OCI-LY7 (cell line): ENCODE measurements at regions not wholly inside any gene's neighbourhood (a gene's known extent, or its start where the extent isn't known, plus 50 kb on each side); places are given as distances from the start of the nearest gene placed in this dataset.

Experiments used
- BruUV-seq: library from RNA; stranded (reverse); fragments of 400-500 nt; replicated peaks from 2 replicates; lab custom pipeline; 2021; lab: Mats Ljungman, UMichigan
- CTCF ChIA-PET: fragments of 300-600 bp; sonication (Branson Sonifier 250); formaldehyde crosslinking; loops from one replicate; lab custom pipeline; 2022; ENCODE audit warnings: antibody characterized with exemption; ENCODE audit not compliant: unreplicated experiment; lab: Charles Lee
- POLR2A ChIA-PET: fragments of 300-600 bp; sonication (Branson Sonifier 250); formaldehyde crosslinking; loops from one replicate; lab custom pipeline; 2022; ENCODE audit warnings: antibody characterized with exemption; lab: Charles Lee
- DNase-seq: peaks from one replicate; pipeline ENCODE4 v3.0.0-alpha.2; 2015; ENCODE audit warnings: low spot score
- H2AFZ ChIP-seq: fragments of 200-600 bp; sonication (generic), shearing (Covaris generic); 2 replicates; pipeline ENCODE4 v1.6.1; 2014; ENCODE audit warnings: mild to moderate bottlenecking, antibody characterized with exemption, low read length, moderate library complexity
- H3K27ac ChIP-seq: fragments of 200-600 bp; sonication (generic); 2 replicates; pipeline ENCODE4 v1.5.1; 2014; ENCODE audit warnings: mixed run types, low read depth, mild to moderate bottlenecking, moderate library complexity, low read length, inconsistent platforms; ENCODE audit not compliant: poor library complexity, severe bottlenecking
- H3K36me3 ChIP-seq: fragments of 200-600 bp; sonication (generic); 2 replicates; pipeline ENCODE4 v1.6.1; 2014; ENCODE audit warnings: mild to moderate bottlenecking, antibody characterized with exemption, low read length, moderate library complexity, mixed read lengths; ENCODE audit not compliant: insufficient read depth
- H3K4me1 ChIP-seq: fragments of 200-600 bp; sonication (generic); 2 replicates; pipeline ENCODE4 v1.5.1; 2014; ENCODE audit warnings: mild to moderate bottlenecking, low read length; ENCODE audit not compliant: insufficient read depth, poor library complexity, severe bottlenecking
- H3K4me2 ChIP-seq: fragments of 200-600 bp; sonication (generic); 2 replicates; pipeline ENCODE4 v1.6.1; 2014; ENCODE audit warnings: mild to moderate bottlenecking, low read length
- H3K4me3 ChIP-seq: fragments of 200-600 bp; sonication (generic); 2 replicates; pipeline ENCODE4 v1.5.1; 2014; ENCODE audit warnings: mild to moderate bottlenecking, low read depth, low read length; ENCODE audit not compliant: poor library complexity, severe bottlenecking
- H3K79me2 ChIP-seq: fragments of 200-600 bp; sonication (generic); 2 replicates; pipeline ENCODE4 v1.6.1; 2016; ENCODE audit warnings: low read depth, mild to moderate bottlenecking, low read length, moderate library complexity, mixed read lengths; ENCODE audit not compliant: insufficient read depth
- H3K9me2 ChIP-seq: fragments of 200-600 bp; sonication (generic); 2 replicates; pipeline ENCODE4 v1.6.1; 2016; ENCODE audit warnings: mild to moderate bottlenecking, low read length, mixed read lengths; ENCODE audit not compliant: insufficient read depth
- H3K9me3 ChIP-seq: fragments of 200-600 bp; sonication (generic); 2 replicates; pipeline ENCODE4 v1.6.1; 2014; ENCODE audit warnings: mild to moderate bottlenecking, mixed run types, low read length, mixed read lengths
- H4K20me1 ChIP-seq: fragments of 200-600 bp; sonication (generic); 2 replicates; pipeline ENCODE4 v1.6.1; 2014; ENCODE audit warnings: mild to moderate bottlenecking, antibody characterized with exemption, low read length, moderate library complexity, mixed read lengths; ENCODE audit not compliant: insufficient read depth
- CTCF ChIP-seq: fragments of 200-600 bp; sonication (generic); conservative IDR thresholded peaks from 2 replicates; pipeline ENCODE4 v1.5.1; 2014; ENCODE audit warnings: mild to moderate bottlenecking, antibody characterized with exemption, low read length, moderate library complexity, mixed read lengths
- EZH2phosphoT487 ChIP-seq: fragments of 200-600 bp; sonication (generic); IDR thresholded peaks from 2 replicates; pipeline ENCODE4 v1.6.1; 2018; ENCODE audit warnings: low read depth, borderline replicate concordance, mild to moderate bottlenecking, mixed run types, antibody characterized with exemption, low read length, moderate library complexity, mixed read lengths
- intact Hi-C: fragments of 100-400 bp; cut with micrococcal nuclease; formaldehyde crosslinking; loops from one replicate; pipeline ENCODE4 v1.10.0; 2022; ENCODE audit not compliant: unreplicated experiment

GRCh38 chr6:66068033-66068432, 361.0 kb upstream of the EYS start:
- intact Hi-C loops: no loop called here
- no peak for TF ChIP-seq CTCF
- TF ChIP-seq EZH2phosphoT487: no peak
- H3K9me3 ChIP-seq: no peaks in the 10 kb centered on the region
- H3K27ac ChIP-seq: no peak overlapping the region
- H3K4me1 ChIP-seq: no peaks in the 10 kb centered on the region
- H3K79me2 ChIP-seq: no peaks in the 10 kb centered on the region
- no peak for DNase-seq
- ChIA-PET POLR2A (interaction anchor here (0.6 kb wide), 1 partner anchor 1755 kb away, joined by 3 read pairs; no protein-coding TSS in a partner anchor), CTCF (no interaction called here)
- no peak overlapping the region for H2AFZ ChIP-seq
- no TSS peak for BruUV-seq
- no peak overlapping the region for H3K4me3 ChIP-seq
- no peak overlapping the region for H3K4me2 ChIP-seq
- no peaks in the 10 kb centered on the region for H3K9me2 ChIP-seq
- no peaks in the 10 kb centered on the region for H3K36me3 ChIP-seq
- no peaks in the 10 kb centered on the region for H4K20me1 ChIP-seq

GRCh38 chr6:66065313-66065712, 358.3 kb upstream of the EYS start:
- Histone ChIP-seq H2AFZ (no peak overlapping the region), H3K9me3 (no peaks in the 10 kb centered on the region), H4K20me1 (no peaks in the 10 kb centered on the region), H3K36me3 (no peaks in the 10 kb centered on the region), H3K27ac (no peak overlapping the region), H3K79me2 (no peaks in the 10 kb centered on the region), H3K4me1 (no peaks in the 10 kb centered on the region), H3K4me2 (no peak overlapping the region), H3K9me2 (no peaks in the 10 kb centered on the region), H3K4me3 (no peak overlapping the region)
- intact Hi-C loops: no loop called here
- TF ChIP-seq EZH2phosphoT487 (no peak), CTCF (no peak)
- DNase-seq: no peak
- CTCF ChIA-PET: no interaction called here
- POLR2A ChIA-PET: no interaction called here
- BruUV-seq: no TSS peak

- H3K4me1 ChIP-seq: no peaks in the 10 kb centered on the region
- no peaks in the 10 kb centered on the region for H4K20me1 ChIP-seq
- H2AFZ ChIP-seq: no peak overlapping the region
- no peak for DNase-seq
- no peaks in the 10 kb centered on the region for H3K36me3 ChIP-seq
- CTCF ChIA-PET: no interaction called here
- POLR2A ChIA-PET: no interaction called here
- H3K4me2 ChIP-seq: no peak overlapping the region
- 0 out of 2 replicates have a peak, but pooled peaks cover 3% of the 10 kb centered on the region for H3K9me2 ChIP-seq
- no peak overlapping the region for H3K4me3 ChIP-seq
- no peaks in the 10 kb centered on the region for H3K9me3 ChIP-seq
- BruUV-seq: no TSS peak
- H3K79me2 ChIP-seq: no peaks in the 10 kb centered on the region
- TF ChIP-seq EZH2phosphoT487: no peak
- no peak for TF ChIP-seq CTCF
- intact Hi-C loops: no loop called here
- no peak overlapping the region for H3K27ac ChIP-seq
Measured at GRCh38 chr6:66057034-66057433, 350.0 kb upstream of the EYS start.
